NCI-H146 (cell line): ENCODE measurements at regions not wholly inside any gene's neighbourhood (a gene's known extent, or its start where the extent isn't known, plus 50 kb on each side); places are given as distances from the start of the nearest gene placed in this dataset.
"Not testable (repeated sequence)": the region's sequence is repeated elsewhere in the genome, so short reads cannot be mapped to it uniquely, and the experiment has no call there.

Experiments
- DNase-seq: peaks from one replicate; lab custom pipeline; 2025; lab: John Stamatoyannopoulos, UW

DNA sequence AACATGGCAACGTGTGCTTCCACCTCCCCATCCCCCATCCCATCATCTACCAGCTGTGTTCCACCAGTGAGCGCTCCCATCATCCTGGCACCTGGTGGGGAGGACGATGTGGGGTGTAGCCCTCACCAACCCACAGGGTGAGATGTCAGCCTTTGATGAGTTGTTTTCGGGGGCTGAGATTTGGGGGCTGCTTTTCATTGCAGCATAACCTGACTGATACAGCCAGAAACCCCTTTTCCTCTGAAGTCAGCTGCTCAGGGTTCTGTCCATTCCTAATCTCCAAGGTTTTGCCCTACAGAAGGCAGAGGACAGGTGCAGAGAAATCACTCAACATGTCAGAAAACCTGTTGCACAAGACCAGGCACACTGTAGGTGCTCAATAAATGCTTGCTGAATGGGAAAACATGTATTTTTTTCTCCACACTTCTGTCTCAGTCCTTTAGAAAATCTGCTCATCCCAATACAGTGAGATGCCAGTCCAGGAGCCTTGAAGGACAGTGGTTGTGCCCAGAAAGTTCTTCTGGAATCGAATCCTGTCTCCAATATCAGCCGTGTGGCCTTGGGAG, 239.8 kb downstream of the RBM19 start:
- no peak for DNase-seq

DNA sequence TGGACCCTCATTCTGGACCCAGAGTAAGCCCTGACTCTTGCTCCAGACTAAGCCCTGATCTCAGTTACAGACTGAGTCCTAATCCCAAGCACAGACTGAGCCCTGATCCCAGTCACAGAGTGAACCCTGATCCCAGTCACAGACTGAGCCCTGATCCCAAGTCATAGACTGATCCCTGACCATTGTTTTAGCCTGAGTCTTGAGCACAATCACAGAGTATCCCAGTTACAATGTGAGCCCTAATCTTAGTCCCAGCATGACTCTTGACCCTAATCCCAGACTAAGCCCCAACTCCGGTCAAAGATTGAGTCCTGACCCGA, 240.6 kb downstream of the RBM19 start:
- DNase-seq, result no peak

DNA sequence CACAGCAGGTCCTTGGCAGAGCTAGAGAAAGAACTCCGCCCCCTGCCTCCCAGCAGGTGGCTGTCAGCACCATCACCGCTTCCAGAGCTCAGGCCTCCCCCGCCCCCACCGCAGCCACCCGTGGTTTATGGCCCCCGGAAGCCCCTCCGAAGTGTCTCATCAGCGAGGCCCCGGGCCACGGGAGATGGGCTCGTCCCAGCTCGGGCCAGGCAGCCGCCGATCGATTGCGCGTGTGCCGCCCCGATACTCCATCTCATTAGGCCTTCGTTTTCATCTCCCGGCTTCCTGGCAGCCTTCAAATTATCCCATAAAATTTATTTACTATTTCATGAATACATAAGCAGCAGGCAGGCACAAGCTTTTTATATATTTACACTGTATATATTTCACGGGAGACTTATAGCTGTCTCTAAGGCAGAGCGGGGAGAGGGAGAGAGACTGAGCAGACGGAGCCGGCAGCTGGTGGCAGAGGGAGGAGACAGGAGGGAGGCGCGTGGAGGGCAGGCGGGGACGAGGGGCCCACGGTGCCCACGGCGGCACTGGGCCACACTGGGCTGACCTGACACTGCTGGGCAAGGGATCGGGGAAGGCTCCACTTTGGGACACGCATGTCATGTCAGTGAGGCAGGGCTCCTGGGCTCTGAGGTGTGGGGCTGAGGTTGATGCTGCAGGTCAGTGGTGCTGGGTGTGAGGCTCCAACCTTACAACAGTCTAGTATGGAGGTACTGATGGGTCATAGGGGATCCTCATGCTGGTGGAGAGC, 241.2 kb downstream of the RBM19 start:
- no peak for DNase-seq

DNA sequence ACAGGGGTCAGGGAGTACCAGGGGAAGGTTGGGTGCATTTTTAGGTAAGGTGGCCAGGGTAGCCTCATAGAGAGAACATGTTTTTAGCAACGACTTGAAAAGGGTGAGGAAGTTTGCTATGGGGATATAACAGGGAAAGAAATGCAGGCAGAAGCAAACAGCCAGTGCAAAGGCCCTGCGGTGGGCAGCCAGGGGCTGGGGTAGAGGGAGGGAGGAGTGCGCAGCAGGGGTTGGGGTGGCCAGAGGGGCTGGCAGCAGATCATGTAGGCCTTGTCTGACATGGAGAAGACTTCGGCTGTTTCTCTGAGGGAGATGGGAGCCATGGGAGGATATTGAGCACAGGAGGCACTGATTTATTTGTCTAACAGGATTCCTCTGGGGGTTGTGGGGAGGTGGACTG, 242.5 kb downstream of the RBM19 start:
- DNase-seq, result no peak

DNA sequence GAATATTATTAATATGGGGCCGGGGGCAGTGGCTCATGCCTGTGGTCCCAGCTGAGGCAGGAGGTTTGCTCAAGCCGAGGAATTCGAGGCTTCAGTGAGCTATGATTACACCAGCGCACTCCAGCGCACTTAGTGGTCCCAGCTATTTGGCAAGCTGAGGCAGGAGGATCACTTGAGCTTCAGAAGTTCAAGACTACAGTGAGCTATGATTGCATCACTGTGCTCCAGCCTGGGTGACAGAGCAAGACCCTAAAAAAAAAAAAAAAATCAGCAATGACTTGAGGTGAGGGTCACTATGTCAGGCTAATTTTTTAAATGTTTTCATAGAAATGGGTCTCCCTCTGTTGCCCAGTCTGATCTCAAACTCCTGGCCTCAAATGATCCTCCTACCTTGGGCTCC, 243.4 kb downstream of the RBM19 start:
- no peak for DNase-seq

DNA sequence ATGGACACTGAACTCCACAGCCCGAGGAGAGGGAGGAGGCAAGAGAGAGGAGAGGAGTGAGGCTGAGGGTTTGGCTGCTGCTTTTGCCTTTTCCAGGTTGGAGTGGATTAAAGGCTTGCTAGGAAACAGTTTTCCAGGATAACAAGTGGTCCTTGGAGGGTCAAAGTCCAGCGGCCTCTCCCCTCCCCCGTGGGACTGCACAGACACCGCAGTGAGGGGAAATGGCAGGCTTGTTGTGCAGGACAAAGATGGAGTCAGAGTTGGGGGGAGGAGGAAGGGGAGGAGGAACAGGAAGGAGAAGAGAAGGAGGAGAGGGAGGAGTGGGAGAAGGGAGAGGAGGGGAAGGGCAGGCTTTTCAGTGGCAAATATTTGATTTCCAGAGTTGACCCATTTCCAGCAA, 245.5 kb downstream of the RBM19 start:
- DNase-seq, result no peak

DNA sequence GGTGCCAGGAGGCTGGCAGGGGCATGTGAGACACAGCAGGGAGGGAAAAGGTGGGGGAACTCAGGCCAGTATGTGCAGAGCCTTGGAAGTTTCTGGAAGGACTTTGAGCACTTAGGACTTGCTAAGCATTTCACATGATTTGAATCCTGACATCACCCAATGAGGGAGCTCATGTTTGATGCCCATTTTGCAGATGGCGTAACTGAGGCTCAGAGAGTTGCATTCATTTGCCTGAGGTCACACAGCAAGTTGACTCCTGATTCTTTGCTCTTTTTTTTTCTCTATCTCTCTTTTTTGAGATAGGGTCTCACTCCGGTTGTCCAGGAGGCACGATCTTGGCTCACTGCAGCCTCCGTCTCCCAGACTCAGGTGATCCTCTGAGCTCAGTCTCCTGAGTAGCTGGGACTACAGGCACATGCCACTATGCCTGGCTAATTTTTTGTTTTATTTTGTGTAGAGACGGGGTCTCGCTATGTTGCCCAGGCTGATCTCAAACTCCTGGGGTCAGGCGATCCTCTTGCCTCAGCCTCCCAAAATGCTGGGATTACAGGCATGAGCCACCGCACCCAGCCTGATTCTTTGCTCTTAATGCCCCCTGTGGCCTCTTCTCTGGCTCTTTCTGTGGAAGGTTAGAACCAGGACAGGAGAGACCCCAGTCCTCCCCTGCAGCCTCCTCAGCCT, 246.1 kb downstream of the RBM19 start:
- DNase-seq, result no peak

DNA sequence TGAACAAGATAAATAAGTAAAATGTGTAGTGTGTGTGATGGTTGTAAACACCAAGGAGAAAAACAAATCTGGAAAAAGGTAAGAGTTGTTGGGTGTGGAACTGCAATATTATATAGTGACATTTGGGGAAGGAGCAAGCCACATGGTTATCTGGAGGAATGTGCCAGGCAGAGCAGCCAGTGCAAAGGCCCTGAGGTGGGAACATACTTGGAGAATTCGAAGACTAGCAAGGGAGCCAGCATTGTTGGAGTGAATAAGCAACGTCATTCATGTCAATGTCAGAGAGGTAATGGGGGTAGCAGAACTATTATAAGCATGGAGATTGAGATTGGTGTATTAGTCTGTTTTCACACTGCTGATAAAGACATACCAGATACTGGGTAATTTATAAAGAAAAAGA, 241.5 kb upstream of the LHX5 start:
- DNase-seq, result no peak

DNA sequence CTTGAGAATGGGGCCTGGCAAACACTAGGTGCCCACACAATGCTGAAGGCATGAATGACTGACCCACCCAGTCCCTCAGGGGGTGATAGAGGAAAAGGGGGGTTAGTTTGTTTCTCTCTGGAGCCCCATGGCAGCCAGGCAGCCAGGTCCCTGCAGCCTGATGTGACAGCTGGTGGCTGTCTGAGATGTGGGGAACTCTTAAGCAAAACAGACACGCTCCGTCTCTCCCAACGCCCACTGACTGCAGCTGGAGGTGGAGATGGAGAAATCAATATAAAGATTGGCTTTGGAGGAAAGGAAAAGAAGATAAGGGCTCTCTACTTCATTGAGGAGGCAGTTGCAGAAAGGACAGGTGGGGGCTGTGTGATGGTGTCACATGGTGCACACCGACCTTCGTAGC, 240.8 kb upstream of the LHX5 start:
- no peak for DNase-seq

DNA sequence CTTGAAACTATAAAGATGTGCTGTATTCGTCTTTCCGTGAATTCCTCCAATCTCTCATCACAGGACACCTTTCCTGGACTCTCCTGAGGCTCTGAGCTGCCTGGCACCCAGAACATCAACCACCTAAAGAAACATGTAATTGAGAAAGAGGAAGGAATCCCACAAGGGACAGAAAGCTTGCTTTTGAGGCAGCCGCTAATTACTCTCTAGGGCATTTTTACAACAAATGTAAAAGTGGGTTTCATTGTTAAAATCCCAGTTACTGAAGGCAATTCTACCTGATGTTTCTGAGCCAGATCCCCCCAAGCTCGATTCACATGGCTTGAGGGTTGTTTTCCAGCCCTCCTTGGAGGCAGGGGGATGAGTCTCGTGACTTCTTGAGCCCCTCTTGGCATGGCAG, 238.5 kb upstream of the LHX5 start:
- no peak for DNase-seq

DNA sequence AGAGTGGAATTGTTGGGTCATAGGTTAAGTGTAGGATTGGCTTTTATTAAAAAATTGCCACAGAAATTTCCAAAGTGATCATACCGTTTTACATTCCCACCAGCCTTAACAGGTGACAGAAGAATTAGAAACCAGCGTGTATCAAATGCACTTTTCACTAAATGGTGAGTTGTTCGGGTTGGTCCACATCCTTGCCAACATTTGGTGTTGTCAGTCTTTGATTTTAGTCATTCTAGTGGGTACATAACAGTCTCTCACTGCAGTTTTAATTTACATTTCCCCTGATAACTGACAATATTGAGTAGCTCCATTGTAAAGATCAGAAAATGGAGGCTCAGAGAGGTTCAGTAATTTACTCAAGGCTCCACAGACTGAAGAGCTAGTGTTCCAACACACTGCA, 237.8 kb upstream of the LHX5 start:
- DNase-seq, result no peak

DNA sequence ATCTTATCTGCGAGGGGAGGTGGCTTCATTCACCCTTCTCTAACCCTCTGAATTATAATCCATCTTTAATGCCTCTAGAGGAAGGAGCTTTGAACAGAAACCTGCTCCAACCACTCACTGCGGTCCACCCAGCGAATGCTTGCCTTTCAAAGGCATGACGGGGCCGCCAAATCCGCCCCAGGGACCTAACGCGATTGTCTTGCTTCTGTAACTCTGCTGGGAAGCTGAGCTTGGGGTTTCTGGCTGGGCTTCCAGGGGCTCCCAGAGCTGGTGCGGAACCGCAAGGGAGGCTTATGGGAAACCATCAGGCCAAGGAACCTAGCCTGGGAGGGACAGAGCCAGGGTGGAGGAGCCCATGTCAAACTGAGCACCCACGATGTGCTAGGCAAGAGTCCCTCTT, 231.2 kb upstream of the LHX5 start:
- no peak for DNase-seq

DNA sequence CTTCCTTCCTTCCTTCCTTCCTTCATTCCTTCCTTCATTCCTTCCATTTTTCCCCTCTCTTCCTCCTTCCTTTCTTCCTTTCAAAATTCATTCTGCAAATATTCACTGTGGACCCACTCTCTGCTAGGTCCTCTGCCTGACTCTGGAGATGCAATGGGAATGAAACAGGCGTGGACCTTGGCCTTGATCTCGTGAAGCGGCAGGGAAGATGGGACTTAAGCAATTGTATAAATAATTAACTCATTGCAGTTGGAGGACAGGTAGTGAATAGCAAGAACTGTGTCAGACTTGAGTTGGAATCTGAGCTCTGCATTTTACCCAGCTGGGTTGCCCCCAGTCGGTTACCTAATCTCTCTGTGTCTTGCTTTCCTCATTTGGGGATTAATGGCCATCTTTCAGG, 230.6 kb upstream of the LHX5 start:
- DNase-seq, result no peak

DNA sequence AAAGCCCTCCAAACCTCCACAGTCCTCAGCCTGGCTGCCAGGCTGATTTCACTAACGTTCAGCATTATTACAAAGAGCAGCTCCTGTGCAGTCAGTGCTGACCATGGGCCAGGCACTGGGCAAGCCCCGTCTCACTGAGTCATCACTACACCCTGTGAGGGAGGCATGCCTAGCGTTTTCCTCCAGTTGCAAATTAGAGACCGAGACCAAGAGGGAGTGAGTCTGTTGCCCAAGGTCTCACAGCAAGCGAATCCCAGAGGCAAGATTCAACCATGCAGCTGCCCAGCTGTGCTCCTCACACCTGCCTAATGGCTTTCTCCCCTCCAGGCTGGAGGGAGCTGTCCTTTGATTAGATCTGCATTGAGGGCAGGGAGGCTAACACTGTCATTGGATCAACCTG, 229.3 kb upstream of the LHX5 start:
- DNase-seq, result no peak

DNA sequence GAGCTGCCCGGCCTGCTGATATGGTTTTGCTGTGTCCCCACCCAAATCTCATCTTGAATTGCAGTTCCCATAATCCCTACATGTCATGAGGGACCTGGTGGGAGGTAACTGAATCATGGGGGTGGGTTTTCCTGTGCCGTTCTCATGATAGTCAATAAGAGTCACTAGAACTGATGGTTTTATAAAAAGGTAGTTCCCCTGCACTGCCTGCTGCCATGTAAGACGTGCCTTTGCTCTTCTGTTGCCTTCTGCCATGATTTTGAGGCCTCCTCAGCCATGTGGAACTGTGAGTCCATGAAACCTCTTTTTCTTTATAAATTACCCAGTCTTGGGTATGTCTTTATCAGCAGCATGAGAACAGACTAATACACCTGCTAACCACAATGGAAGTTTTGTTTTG, 228.3 kb upstream of the LHX5 start:
- not testable (repeated sequence) for DNase-seq

DNA sequence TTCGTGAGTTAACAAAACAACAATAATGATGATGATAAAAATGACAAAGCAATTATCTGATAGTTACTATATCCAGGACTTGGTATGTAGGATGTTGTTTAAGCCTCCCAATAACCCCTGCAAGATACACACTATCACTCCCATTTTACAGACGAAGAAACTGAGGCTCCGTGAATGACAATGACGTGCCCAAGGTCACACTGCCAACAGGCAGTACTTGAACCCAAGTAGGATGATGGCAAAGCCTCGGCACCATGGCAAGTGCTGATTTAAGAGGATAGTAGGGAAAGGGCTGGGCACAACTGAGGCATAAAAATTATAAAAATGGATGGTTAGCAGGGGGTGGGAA, 226.8 kb upstream of the LHX5 start:
- DNase-seq, result no peak

DNA sequence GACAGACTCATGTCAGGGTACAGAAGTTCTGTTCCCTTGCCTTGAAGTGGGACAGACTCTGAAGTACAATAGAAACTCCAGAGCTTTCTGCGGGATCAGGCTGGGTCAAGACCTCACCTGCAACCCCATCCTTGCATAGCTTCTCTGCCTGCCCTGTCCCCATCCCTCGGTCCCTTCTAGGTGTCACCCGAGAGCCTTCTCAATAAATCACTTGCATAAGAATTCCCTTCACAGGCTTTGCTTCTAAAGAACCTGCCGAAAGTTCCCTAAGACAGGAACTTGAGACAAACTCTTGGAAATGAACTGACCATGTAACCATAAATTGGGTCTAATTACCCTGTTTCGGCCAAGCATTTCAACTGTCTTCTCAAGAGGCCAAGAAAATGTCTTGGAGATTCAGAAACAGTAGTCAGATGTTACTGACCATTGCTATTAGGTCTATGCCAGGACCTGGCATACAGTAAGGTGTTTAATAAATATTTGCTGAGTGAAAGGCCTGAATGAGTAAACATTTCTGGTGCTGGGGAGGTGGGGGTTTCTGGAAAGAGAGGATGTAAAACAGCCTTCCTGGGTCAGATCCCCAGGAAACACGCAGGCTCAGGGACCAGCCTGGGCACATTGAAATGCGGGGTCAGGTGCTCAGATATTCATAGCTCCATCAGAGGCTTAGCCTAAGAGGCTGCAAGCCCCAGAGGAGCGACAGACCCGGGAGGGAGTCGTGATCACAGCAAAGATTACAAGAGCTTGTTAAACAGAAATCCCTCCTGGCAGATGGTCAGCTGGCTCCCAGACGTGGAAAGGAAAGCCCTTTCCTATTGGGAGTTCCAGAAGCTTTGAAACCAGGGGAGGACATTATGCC, 226.2 kb upstream of the LHX5 start:
- DNase-seq, result no peak

DNA sequence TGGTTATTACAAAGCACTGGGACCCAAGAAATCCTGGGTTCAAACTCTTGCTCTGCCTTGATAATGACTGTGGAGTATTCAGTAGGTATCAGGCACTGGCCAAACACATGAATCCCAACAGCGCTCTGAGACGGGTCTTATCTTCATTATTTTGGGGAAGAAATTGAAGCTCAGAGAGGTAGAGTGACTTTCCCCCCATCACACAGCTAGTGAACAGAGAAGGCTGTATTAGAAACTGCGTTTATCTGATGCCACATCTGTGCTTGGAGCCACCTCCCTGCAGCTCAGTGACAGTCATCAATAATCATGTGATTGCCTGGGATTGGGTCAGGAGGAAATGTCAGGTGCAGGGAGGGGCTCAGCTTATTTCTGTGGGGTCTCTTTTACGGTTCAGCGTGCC, 225.4 kb upstream of the LHX5 start:
- no peak for DNase-seq

DNA sequence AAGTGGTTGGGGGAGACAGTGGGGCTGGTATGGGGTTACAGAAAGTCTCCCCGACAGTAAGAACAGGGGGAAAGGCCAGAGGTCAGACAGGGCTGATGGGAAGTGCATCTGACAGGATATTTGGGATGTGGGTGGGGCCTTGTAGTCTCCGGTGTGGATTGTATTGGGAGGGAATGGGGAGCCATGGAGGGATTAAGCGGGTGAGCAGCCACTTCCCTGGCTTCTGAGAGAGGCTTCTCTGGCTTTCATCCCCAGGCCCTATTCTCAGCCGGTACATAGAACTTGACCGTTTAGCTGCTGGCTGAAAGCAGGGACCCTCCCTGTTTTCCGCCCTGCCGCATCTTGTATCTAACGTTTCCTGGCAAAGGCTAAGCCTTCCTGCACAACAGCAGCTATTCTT, 222.0 kb upstream of the LHX5 start:
- DNase-seq, result no peak

DNA sequence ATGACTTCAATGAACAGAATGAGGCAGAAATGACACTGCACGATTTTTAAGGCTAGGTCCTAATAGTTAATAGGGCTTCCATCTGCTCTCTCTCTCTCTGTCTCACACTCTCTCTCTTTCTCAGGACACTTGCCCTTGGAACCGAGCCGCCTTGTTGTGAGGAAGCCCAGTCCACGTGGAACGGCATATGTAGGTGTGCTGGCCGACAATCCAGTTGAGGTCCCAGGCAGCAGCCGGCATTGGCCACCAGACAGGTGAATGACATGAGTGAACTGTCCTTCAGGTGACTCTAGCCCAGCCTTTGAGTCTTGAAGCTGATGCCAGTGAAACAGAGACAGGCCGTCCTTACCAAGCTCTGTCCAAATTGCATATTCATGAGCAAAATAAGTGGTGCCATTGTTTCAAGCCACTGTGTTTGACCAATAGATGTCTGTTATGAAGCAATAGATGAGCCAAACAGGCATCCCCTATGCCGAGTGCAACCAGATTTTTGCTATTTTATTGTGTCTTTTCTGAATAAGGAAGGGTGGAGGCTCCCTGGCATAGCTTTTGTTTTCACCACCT, 217.5 kb upstream of the LHX5 start:
- no peak for DNase-seq

DNA sequence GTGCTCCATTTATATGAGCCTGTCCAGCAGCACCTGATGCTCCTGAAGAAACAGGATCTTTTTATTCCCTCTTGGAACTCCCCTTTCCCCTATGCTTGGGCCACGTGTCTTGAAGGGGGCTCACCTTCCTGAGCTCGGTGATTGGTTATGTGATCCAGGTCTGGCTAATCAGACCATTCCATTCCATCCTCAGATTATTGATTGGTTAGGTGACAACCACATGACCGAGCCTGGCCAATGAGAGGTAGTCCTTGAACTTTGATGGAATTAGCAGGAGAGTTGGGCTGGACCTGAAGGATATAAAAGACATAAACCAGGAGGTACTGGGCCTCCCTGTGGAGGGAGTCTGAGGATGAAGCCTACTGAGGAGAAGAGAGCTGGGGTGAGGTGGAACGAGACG, 216.6 kb upstream of the LHX5 start:
- DNase-seq, result no peak

DNA sequence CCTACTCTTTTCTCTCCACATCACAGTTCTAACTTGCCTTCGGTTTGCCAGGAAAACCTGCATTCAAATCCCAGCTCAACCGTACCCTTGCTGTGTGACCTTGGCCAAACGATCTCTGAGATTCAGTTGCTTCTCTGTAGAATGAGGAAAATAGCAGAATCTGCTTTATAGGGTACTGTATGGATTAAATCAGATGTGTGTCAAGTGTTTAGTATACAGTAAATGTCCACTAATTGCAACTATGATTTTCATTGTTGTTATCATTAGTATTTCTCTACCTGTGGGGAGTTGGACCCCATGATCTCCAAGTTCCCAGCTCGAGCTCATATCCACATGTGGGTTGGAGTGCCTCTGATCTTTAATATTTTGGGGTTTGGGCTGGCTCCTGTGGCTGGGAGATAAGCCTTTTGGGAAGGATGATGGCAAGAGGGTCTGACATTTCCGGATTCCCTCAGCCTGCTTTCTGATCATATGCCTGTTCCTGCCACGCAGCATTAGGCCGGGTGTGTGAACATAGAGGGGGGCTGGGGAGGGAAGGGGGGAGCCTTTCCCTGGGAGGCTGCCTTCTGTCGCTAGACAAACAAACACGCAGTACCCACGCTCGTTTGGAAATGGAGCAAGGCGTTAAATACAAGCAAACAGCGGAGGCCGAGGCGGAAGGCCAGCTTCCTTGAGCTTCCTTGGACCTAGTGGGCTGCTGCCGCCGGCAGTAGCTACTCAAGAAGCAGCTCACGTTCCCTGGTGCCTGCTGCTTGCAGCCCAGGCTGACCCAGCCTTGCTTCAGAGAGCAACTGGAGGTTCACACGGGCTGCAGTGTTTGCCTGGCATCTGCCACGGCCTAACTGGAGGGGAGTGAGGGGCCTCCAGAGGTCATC, 213.5 kb upstream of the LHX5 start:
- DNase-seq, result no peak
